HFF-Myc (cell line): ENCODE measurements at regions not wholly inside any gene's neighbourhood (a gene's known extent, or its start where the extent isn't known, plus 50 kb on each side); places are given as distances from the start of the nearest gene placed in this dataset.

Experiments used
- DNase-seq: peaks from one replicate; pipeline ENCODE4 v3.0.0-alpha.2; 2011; ENCODE audit warnings: low read depth; ENCODE audit errors: extremely low read depth
- H3K4me3 ChIP-seq: replicated peaks from 2 replicates; pipeline ENCODE4 v1.5.1; 2011; ENCODE audit warnings: low read depth, mild to moderate bottlenecking, control low read depth, low read length
- CTCF ChIP-seq: IDR thresholded peaks from 2 replicates; pipeline ENCODE4 v1.5.1; 2012; ENCODE audit warnings: mild to moderate bottlenecking, low read depth, low read length, control low read depth; ENCODE audit errors: missing control alignments

- no peak for DNase-seq
- no peak for TF ChIP-seq CTCF
- no peak overlapping the region for H3K4me3 ChIP-seq
Measured at GRCh38 chr20:61191096-61191495, 61.0 kb upstream of the CDH4 start.

GRCh38 chr20:61192337-61192950 lies 59.6 kb upstream of the CDH4 start:
- TF ChIP-seq CTCF, result no peak
- no peak for DNase-seq
- no peak overlapping the region for H3K4me3 ChIP-seq

GRCh38 chr20:61193164-61193563 lies 58.9 kb upstream of the CDH4 start:
- TF ChIP-seq CTCF, result no peak
- H3K4me3 ChIP-seq, result no peak overlapping the region
- no peak for DNase-seq
